ENCODE measurements at regions not wholly inside any gene's neighbourhood (a gene's known extent, or its start where the extent isn't known, plus 50 kb on each side); places are given as distances from the start of the nearest gene placed in this dataset.
"Not testable (repeated sequence)": the region's sequence is repeated elsewhere in the genome, so short reads cannot be mapped to it uniquely, and the experiment has no call there.

DNA sequence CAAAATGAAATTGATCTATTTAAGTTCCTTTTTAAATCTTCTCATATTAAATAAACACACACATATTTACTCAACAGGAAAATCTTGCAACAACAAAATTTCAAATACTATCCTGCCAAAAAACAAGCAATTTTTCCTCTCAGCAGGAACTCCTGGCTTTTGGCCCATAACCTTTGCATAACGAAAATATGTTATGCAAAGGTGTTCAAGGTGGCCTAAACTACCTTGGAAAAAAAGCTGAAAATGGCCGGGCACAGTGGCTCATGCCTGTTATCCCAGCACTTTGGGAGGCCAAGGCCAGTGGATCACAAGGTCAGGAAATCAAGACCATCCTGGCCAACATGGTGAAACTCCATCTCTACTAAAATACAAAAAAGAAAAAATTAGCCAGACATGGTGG lies 424.3 kb upstream of the ZNF337 start:
- DNase-seq (ENCODE audit: low read depth), result not testable (repeated sequence)

DNA sequence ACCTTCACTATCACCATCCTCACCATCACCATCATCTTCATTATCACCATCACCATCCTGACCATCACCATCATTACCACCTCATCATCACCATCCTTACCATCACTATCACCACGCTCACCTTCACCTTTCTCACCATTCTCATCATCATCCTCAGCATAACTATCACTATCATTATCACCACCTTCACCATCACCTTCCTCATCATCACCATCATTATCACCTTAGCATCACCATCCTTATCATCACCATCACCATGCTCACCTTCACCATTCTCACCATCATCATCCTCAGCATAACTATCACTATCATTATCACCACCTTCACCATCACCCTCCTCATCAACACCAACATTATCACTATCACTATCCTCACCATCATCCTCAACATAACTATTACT lies 397.8 kb upstream of the ZNF337 start:
- not testable (repeated sequence) for DNase-seq (ENCODE audit: low read depth)

DNA sequence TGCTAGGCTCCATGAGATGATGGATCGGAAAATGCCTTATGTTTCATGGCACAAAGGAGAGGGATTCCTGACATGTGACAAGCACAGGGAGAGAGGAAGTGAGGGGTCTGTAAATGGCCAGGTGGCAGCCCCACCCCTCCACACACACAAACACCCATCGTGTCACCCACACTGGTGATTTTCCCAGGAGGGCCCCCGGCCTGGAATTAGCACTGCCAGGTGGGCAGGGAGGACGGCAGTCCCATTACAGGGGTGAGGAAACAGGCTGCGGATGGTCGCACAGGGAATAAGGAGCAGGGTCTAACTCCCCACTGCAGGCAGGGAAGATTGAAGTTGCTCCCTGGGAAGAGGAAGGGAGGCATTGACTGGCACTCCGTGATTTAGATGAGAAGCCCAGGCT lies 395.3 kb upstream of the ZNF337 start:
- DNase-seq (ENCODE audit: low read depth), result not testable (repeated sequence)

DNA sequence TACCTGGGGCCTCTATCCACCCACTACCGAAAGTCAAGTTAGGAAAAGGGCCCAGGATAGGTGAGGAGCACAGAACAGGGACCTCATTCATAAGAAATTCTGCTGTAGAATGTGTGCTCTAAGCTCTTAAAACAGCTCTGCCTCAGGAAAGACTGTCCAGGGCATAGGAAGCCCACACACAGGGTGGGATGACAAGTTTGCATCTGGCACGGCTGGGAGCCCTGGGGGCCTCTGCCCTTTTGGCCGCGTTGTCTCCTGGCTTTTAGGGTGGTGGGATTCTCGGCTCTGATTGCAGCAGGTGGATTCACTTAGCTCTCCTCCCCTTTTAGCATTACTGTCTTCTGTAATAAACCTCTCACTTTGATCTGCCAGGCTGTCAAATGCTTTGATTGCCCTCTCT lies 389.5 kb upstream of the ZNF337 start:
- DNase-seq (ENCODE audit: low read depth), result not testable (repeated sequence)

DNA sequence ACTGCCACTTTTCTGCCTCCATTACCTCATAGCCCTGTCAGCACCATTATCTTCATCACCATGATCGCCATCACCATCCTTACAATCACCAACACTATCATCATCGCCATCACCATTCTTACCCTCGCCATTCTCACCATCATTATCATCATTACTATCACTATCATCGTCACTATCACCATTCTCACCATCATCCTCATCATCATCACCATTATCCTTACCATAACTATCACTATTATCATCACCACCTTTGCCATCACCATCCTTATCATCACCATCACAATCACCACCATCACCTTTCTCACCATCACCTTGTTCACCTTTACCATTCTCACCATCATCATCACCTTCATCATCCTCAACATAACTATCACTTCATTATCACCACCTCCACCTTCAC lies 377.3 kb upstream of the ZNF337 start:
- not testable (repeated sequence) for DNase-seq (ENCODE audit: low read depth)

DNA sequence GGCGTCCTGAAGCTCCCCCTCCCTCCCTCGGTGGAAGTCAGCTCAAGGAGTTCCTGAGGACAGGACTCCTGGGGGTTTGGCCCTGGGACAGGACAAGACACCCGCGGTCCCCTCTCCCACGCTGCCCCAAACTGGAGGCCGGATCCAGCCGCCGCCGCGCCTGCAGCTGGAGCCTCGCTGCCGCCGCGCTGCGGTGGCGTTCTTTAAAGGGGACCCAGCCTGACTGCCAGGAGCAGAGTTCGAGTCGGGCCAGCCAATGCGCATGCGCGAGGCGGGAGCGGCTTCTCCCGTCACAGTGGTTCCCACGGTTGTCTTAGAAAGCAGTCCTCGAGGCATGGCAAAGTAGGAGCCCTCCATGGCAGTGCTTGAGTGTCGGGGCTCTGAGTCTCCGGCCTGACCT lies 362.7 kb upstream of the ZNF337 start:
- DNase-seq (ENCODE audit: low read depth), result not testable (repeated sequence)

DNA sequence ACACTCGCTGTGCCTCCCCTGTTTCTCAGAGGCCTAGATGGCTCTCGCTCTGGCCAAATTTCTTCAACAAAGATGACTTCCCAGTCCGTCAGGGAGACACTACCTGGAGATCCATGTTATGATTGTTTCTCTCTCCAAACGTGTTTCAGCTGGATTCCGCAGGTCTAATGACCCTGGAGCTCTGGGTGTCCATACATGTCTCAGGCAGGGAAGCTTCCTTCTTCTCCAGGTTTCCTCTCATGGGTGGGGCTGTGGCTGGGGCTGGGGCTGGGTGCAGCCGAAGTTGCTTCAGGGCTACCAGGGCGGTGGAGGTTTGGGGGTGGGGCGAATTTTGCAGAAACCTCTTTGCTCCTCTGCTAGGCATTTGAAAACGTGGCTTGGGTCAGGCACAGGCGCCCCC lies 361.8 kb upstream of the ZNF337 start:
- DNase-seq (ENCODE audit: low read depth), result not testable (repeated sequence)

DNA sequence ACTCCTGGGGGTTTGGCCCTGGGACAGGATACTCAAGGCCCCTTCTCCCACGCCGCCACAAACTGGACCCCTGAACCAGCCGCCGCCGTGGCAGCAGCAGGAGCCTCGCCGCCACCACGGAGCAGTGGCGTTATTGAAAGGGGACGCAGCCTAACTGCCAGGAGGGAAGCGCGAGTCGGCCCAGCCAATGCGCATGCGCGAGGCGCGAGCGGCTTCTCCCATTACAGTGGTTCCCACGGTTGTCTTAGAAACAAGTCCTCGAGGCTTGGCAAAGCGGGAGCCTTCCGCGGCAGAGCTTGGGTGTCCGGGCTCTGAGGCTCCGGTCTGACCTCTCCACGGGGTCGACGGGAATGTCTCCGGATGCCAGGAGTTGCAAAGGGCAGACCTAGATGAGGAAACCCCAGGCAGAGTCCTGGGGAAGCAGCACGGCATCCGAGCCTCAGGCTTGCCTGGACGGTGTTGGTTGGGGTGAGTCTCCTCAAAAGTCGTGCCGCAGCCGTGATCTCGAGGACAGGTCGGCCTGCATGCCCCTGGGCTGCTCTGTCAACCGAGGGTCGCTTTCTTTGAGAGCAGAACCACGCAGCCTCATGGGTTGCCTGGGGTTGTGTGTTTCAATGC lies 360.6 kb upstream of the ZNF337 start:
- not testable (repeated sequence) for DNase-seq (ENCODE audit: low read depth)

DNA sequence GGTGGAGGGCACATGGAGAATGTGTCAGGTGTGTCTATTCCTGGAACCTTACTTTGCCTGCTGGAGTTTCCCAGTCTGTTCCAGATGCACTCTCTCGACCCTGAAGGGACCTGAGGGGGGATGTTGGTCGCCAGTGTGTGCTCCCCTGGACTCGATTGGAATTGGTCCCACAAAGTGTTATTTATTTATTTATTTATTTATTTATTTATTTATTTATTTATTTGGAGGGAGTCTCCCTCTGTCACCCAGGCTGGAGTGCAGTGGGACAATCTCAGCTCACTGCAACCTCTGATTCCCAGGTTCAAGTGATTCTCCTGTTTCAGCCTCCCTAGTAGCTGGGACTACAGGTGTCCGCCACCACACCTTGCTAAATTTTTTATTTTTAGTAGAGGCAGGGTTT lies 329.1 kb upstream of the ZNF337 start:
- DNase-seq (ENCODE audit: low read depth), result not testable (repeated sequence)

DNA sequence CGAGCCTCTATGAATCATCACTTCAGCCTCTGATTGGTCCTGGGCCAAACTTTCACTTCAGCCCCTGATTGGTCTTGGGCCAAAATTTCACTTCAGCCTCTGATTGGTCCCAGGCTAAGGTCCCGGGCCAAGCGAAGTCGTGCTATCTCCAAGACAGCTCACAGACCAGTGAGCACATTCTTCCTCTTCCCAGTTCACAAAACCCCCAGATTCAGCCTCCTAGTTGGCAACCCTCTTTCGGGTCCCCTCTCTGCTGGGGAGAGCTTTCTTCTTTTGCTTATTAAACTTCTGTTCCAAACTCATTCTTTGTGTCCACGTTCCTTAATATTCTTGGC lies 314.3 kb upstream of the ZNF337 start:
- DNase-seq (ENCODE audit: low read depth), result not testable (repeated sequence)

DNA sequence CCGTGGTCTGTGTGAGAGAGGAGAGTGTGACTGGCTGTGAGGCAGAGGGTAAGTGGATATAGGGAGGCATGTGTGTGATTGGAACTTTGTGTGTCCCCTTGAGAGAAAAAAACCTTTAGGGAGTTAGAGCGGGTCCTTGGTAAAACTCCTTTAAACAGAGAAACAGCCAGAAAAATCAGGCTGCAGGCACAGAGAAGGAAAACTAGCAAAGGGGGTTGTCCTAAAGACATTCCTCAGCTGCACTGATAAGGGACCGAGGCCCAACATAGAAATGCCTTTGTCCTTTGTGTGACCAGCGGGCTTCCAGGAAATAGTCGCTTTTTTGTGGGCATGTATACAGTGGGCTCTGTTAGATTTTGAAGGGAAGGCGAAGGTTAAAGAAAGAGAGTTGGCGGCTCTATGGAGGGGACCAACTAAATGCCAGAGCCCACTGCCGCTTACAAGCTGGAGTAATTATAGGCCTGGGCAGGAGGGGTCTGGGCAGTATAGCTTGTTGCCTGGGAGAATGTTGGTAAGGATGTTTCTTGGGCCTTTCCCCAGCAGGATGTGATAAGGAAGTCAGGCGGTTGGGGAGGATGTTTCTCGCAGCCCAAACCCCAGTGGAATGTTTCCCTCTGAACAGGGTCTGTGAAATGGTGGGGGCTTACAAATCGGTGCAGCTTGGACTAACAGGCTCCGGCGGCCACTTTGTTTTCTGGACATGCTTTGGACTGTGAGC lies 313.7 kb upstream of the ZNF337 start:
- DNase-seq (ENCODE audit: low read depth), result not testable (repeated sequence)

DNA sequence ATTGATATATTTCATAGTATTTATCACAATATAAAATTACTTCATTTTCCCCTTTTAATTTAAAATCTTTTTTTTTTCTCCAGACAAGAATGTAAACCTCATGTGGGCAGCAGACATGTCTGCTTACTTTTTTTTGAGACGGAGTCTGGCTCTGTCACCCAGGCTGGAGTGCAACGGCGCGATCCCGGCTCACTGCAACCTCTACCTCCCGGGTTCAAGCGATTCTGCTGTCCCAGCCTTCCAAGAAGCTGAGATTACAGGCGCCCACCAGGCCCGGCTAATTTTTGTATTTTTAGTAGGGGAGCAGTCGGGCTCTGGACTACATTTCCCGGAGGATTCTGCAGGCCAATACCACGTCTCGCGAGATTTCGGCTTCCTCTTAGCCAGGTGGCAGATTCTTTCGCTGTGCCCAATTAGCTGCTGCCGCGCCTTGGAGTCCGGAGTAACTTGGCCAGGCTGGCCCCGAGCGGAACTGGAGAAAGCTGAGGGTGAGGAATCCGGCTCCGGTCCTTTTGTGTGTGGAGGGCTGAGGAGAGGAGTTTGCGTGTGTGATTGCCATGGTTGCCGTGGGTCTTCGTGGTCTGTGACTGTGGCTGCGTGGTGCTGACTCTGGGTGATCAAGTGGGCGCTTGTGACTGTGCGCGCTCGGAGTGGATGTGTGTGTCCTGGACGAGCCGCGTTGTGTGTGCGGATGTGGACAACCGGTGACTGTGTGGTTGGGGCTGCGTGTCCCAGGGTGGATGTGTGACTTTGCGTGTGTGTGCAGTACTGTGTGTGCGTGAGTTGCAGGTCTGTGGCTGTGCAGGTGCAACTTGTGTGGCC lies 313.0 kb upstream of the ZNF337 start:
- DNase-seq (ENCODE audit: low read depth), result peak; percentile 80

DNA sequence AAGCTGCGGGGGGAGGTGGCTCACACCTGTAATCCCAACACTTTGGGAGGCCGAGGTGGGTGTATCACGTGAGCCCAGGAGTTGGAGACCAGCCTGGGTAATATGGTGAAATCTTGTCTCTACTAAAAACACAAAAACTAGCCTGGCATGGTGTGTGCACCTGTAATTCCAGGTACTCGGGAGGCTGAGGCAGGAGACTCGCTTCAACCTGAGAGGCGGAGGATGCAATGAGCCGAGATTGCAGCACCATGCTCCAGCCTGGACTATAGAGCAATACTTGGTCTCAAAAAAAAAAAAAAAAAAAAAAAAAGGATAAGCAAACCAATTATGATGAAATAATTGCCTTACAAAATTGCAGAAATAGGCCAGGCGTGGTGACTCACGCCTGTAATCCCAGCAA lies 311.4 kb upstream of the ZNF337 start:
- not testable (repeated sequence) for DNase-seq (ENCODE audit: low read depth)

DNA sequence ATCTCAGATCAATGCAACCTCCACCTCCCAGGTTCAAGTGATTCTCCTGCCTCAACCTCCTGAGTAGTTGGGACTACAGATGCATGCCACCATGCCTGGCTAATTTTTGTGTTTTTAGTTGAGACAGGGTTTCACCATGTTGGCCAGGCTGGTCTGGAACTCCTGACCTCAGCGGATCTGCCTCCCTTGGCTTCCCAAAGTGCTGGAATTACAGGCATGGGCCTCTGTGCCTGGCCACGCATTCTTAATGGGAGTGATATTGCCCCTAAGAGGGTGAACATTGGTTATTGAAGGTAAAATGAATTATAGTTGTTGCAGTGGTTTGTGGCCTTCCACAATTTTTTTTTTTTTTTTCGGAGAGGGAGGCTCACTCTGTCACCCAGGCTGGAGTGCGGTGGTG lies 309.5 kb upstream of the ZNF337 start:
- not testable (repeated sequence) for DNase-seq (ENCODE audit: low read depth)

DNA sequence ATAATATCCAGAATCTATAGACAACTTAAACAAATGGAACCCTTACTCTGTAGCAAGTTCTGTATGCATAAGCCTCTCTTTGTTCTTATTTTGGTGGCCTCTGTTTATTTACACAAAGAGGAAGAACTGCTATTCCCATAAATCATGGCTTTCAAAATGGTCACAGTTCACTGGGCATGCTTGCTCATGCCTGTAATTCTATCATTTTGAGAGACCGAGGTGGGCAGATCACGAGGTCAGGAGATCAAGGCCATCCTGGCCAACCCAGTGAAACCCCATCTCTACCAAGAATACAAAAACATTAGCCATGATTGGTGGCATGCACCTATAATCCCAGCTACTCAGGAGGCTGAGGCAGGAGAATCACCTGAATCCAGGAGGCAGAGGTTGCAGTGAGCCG lies 307.3 kb upstream of the ZNF337 start:
- not testable (repeated sequence) for DNase-seq (ENCODE audit: low read depth)

DNA sequence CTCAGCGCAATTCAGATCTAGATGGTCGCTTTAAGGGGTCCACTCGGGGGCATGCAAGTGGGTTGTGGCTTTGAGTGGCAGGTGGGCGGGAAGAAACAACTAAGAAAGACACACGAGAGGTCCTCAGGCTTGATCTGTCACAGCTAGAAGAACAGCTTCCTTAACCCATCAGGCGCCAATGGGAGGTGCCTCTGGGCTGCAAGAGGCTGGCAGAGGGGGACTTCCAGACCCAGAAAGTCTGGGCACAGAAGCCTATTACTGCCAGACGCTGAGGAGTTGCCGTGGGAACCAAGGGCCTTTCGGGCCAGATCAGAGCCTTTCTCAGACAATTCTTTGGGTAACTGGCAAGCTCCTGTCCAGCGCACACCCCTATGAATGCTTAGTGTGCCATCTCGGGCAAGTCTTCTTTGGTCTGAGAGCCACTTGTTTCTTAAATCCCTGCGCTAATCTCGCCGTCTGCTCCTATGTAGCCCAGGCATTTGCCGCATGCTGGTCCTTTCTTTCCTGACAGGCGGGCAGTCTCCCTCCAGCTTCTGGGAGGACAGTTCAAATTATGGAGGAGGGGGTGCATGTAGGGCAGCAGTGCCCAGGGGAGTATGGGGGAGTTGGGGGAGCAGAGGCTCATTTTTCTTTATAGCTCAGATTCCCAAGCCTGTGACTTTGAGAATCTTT lies 300.9 kb upstream of the ZNF337 start:
- not testable (repeated sequence) for DNase-seq (ENCODE audit: low read depth)

DNA sequence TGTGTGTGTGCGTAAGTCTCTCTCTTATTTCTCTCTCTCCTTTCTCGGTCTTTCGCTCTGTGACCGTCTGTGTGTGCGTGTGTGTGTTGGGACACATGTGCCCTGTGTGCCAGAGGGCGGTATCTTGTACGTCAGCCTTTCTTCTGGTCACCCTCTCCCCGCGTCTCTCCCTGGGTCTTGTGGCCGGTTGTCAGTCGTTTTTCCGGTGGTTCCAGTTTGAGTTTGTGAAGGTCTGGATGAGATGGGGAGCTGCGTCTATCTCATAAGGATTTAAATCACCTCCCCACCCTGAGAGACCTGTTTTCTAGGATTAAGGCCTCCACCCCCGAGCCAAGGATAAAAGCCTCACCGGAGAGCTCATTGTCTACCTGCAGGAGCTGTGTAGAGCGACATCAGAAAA lies 295.5 kb upstream of the ZNF337 start:
- no peak for DNase-seq (ENCODE audit: low read depth)

DNA sequence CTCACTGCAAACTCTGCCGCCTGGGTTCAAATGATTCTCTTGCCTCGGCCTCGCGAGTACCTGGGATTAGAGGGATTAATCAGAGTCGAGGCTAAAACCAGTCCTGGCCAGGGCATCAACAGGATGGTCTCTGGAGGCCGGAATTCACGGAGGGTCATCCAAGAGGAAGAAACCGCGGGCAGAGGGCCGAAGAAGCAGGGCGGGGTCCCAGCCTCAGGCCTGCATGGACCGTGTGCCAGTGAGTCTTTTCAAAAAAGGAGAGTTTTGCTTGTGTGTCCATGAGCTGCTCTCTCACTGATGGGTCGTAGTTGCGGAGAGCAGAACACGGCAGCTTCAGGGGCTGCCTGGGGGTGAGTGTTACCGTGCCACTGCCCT lies 295.1 kb upstream of the ZNF337 start:
- DNase-seq (ENCODE audit: low read depth), result no peak

DNA sequence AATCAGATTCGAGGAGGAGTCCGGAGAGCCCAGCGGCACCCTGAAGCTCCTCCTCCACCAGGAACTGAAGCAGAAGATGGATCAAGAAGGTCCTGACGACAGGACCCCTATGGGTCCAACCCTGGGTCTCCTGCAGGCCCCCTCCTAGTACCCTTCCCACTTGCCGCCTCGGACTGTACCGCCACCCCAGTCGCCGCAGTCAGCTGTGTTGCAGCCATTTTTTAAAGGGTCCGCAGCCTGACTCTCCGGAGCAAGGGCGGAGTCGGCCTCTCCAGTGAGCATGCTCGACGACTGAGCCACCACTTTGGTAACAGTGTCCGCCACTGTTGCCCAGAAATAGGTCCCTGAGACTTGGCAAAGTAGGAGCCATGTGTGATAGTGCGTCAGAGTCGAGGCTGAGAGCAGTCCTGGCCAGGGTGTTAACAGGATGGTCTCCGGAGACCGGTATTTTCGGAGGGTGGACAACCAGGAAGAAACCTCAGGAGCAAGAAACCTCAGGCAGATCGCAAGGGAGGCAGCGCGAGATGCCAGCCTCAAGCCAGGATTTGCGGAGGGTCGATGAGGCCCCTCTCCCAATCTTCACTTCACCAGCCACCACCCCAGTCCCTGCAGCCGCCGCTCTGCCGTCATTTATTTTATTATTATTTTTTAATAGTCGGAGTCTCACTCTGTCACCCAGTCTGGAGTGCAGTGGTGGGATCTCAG lies 294.6 kb upstream of the ZNF337 start:
- DNase-seq (ENCODE audit: low read depth), result no peak

DNA sequence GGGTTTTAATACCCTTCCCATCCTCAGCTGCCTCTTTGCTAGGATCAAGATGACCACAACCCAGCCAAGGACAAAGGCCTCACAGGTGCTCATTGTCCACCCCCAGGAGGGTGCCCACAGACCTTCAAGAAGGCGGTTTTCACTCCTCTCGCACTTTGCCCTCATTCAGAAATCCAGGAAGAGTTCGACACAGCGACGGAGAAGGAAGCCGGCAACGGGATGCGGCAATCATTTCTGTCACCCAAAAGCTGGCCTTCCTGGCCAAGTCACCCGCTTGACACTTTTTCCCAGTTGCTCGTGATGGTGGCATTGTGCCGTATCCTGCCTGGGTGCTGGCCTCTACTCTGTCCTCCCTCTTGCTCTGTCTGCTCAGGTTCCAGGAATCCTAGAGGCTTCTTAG lies 293.0 kb upstream of the ZNF337 start:
- not testable (repeated sequence) for DNase-seq (ENCODE audit: low read depth)

DNA sequence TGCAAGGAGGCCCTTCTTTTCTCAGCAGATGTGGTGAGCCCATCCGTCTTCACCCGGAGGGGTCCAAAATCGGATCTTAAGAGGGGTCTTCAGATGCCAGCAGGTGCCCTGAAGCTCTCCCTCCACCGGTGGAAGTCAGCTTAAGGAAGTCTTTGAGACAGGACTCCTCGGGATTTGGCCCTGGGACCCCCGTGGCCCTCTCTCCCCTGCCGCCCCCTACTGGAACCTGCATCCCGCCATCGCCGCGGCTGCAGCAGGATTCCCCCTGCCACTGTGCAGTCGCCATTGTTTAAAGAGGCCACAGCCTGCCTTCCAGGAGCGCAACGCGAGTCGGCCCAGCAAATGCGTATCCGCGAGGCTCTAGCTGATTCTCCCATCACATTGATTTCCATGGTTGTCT lies 292.5 kb upstream of the ZNF337 start:
- no peak for DNase-seq (ENCODE audit: low read depth)

All from fibroblast of gingiva (primary cell).